Memory B cell (primary cell): ENCODE measurements at regions not wholly inside any gene's neighbourhood (a gene's known extent, or its start where the extent isn't known, plus 50 kb on each side); places are given as distances from the start of the nearest gene placed in this dataset.

Source experiments
- ATAC-seq: fragments of 150-1000 bp; cut with Tn5 transposase; 2 replicates; pipeline ENCODE4 v1.10.0; 2021; ENCODE audit warnings: low read depth, mild to moderate bottlenecking, moderate library complexity
- DNase-seq, 2 donors: peaks; one replicate each; pipeline ENCODE4 v3.0.0; 2022; ENCODE audit warnings: low spot score in 2 of 2
- H3K27ac Mint-ChIP-seq: one replicate; pipeline ENCODE4 v1.8.0; 2022; ENCODE audit warnings: mild to moderate bottlenecking, moderate library complexity, mixed read lengths
- H3K27me3 Mint-ChIP-seq: one replicate; pipeline ENCODE4 v1.8.0; 2022; ENCODE audit warnings: mixed read lengths
- H3K36me3 Mint-ChIP-seq: one replicate; pipeline ENCODE4 v1.8.0; 2022; ENCODE audit warnings: mild to moderate bottlenecking, mixed read lengths
- H3K4me1 Mint-ChIP-seq: one replicate; pipeline ENCODE4 v1.8.0; 2022; ENCODE audit warnings: mixed read lengths
- H3K4me3 Mint-ChIP-seq: one replicate; pipeline ENCODE4 v1.8.0; 2022; ENCODE audit warnings: mild to moderate bottlenecking, moderate library complexity, mixed read lengths
- H3K9me3 Mint-ChIP-seq: one replicate; pipeline ENCODE4 v1.8.0; 2022; ENCODE audit warnings: mixed read lengths

DNA sequence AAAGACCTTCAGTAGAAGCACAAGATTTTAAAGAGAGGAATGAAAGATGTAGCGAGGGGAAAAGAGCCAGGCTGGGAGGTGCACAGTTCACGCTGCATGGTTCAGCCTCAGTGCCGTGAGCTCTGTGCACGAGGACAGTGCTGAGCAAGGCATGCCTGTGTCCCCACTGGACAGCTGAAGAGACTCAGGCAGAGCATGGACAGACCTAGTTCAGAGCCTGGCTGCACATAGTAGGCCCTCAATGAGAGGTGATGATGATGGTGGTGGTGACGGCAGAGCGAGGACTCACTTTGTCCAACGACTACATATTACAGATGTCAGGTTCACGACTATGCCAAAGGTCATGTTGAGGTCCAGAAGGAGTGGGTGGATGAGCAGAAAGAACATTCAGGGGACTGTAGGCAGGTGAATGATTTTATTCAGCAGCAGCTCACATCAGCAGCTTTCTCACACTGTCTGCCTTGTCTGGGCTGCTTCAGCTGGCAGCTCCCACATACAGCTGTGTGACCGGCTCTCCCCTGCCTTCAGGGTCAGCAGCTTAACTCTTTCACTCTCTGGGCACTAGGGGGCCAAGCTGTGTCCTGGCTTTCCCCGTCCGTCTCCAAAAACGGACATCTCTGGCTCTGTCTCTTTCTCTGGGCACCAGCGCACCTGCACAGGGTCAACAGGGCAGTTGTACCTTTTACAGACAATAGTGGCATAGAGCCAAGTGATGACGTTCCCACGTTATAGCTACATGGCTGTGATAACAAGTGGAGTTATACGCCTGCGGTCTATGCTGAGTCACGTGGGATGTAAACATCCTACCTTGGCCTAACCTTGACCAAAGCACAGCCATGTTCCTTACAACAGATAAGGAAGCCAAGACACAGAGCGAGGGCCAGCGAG is 83.4 kb upstream of the KCNK12 start:
- H3K36me3 Mint-ChIP-seq = no peaks in the 10 kb centered on the region
- no peak for ATAC-seq
- H3K9me3 Mint-ChIP-seq = no peaks in the 10 kb centered on the region
- no peak for DNase-seq
- peak overlapping the region; percentile 53 for H3K27ac Mint-ChIP-seq
- no peaks in the 10 kb centered on the region for H3K27me3 Mint-ChIP-seq
- H3K4me1 Mint-ChIP-seq = peaks cover 38% of the 10 kb centered on the region
- H3K4me3 Mint-ChIP-seq = peak overlapping the region; percentile 11

DNA sequence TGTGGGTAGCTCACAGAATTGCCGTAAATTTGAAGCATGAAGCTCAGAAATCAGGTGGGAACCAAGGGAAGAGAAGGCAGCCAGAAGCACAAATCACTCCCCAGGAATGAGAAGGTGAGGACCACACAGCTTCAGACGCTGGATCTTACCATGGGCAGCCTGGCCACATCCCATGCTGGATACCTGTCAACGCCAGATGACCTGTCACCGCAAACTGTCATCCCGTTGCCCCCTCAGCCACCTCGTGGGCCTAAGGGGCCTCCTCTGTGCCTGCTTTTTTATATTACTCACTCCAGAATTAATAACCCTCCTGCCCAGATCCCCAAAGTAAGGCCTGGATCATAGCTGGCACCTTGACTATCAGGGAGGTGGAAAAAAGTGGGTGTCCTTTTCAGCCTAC is 82.3 kb upstream of the KCNK12 start:
- no peak for ATAC-seq
- Mint-ChIP-seq H3K4me1 (peaks cover 28% of the 10 kb centered on the region), H3K36me3 (no peaks in the 10 kb centered on the region), H3K27me3 (no peaks in the 10 kb centered on the region), H3K27ac (no peak overlapping the region), H3K9me3 (no peaks in the 10 kb centered on the region), H3K4me3 (no peak overlapping the region)
- no peak for DNase-seq

DNA sequence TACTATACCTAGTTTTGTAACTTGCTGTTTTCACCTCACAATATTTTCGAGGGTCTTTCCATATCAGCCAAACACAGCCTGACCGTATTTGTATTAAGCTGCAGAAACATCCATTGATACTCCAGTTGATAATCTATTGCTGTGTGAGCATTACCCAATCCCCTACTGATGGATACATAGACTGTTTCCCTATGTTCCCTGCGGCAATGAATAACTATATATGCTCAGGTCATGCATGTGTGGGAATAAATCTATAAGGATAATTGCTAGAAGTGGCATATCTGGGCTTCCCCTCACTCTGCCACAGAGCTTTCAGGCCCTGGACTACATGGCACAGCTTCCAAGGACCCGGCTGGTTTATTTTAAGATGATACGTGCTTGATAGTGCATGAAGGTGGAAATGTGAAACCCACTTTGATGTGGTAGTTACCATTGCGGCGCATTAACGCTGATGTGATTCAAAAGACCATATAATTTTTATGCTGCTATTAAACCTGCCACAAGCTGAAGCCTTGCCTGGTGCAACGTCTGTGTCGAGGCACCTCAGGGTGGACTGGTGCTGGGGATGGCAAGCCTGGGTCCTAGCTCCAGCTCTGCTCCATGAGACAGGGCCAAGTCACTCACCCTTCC is 81.4 kb upstream of the KCNK12 start:
- H3K36me3 Mint-ChIP-seq = no peaks in the 10 kb centered on the region
- peaks cover 28% of the 10 kb centered on the region for H3K4me1 Mint-ChIP-seq
- peaks cover 1% of the 10 kb centered on the region for H3K27me3 Mint-ChIP-seq
- no peak for ATAC-seq
- no peak overlapping the region for H3K4me3 Mint-ChIP-seq
- H3K9me3 Mint-ChIP-seq = peaks cover 2% of the 10 kb centered on the region
- H3K27ac Mint-ChIP-seq = no peak overlapping the region
- DNase-seq = no peak

DNA sequence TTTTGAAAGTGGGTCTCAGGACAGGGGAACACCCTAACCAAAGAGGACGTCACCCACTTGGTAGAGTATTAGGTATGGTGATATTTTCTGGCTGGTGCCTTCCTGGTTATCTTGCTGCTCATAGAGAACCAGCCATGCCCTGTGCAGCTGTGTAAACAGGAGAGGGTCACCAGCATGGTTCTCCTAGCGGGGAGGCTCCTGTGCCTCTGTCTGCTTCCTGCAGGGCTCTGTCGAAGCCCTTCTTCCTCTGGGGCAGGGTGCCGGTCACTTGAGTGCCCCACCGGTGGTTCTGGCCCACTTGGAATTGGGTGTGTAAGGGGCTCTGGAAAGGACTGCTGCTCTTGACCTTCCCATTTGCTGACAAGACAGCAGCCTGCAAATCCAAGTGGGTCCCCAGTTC is 80.5 kb upstream of the KCNK12 start:
- no peak overlapping the region for H3K4me3 Mint-ChIP-seq

DNA sequence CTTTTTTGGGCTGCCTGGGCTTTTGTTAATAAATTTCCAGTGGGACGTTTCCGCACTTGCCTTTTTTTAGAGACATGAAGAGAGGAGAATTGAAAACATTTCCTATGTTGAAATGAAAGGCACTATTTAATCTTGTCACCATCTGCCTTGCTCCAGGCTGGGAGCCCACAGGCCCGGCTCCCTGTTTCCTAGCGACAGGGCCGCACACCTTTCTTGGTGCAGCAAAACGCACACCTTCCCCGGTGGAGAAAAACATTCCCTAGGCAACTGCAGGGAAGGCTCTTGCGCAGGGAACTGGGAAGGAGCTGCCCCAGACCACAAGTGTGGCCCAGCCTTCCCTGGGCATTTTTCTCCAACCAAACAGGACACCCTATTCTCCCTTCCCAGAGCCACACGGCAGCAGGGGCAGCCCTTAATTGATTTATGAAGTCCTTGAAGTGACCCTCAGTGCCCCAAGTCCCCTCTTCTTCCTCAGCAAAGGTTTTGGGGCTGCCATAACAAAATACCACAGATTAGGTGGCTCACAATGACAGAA is 79.3 kb upstream of the KCNK12 start:
- Mint-ChIP-seq H3K4me3 (no peak overlapping the region), H3K27me3 (peaks cover 1% of the 10 kb centered on the region), H3K27ac (no peak overlapping the region), H3K36me3 (no peaks in the 10 kb centered on the region), H3K4me1 (peaks cover 13% of the 10 kb centered on the region), H3K9me3 (peaks cover 2% of the 10 kb centered on the region)
- no peak for DNase-seq
- ATAC-seq = no peak

More for the DNA sequence above, 80.5 kb upstream of the KCNK12 start:
- Mint-ChIP-seq H3K4me1 (peaks cover 22% of the 10 kb centered on the region), H3K27me3 (peaks cover 1% of the 10 kb centered on the region), H3K9me3 (peaks cover 2% of the 10 kb centered on the region), H3K36me3 (no peaks in the 10 kb centered on the region), H3K27ac (no peak overlapping the region)
- ATAC-seq (no peak), DNase-seq (no peak)

DNA sequence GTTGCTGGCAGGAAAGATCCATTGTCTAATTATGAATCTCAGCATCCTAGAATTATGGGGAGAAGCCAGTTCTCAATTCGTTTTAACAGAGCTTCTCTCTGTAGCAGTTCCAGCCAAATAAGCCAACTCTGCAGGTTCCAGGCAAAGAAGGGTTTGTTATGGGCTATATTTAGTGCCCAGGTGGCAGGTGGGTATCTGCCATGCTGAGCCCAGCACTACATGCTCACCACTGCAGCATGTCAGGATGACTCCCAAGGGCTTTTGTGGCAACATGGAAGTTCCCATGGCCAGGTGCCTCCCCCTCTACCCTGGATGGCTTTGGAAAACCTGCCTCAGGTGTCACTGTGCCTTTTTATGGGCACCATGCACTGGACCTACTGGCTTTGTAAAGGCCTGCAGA is 74.5 kb upstream of the KCNK12 start:
- Mint-ChIP-seq H3K27ac (no peak overlapping the region), H3K4me1 (peaks cover 6% of the 10 kb centered on the region), H3K4me3 (no peak overlapping the region), H3K36me3 (no peaks in the 10 kb centered on the region), H3K9me3 (peaks cover 2% of the 10 kb centered on the region), H3K27me3 (peaks cover 1% of the 10 kb centered on the region)
- DNase-seq (no peak), ATAC-seq (no peak)

DNA sequence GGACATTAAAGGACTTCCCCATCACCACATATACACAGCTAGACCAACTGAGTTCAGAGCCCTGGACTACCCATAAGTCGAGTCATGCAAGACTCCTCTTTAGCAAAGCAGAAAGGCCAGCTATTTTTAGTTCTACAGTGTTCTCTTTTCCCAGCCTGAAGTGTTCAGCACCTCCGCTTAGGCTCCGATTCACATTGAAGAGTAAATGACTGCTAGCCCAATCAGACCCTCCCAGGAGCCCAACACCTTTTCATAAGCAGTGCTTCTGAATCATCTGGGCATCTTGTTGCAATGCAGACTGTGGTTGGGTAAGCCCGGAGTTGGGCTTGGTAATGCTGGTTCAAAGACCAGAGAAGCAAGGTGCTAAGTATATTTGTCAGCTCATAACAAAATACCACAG is 73.6 kb upstream of the KCNK12 start:
- H3K36me3 Mint-ChIP-seq = no peaks in the 10 kb centered on the region
- H3K4me1 Mint-ChIP-seq = peaks cover 6% of the 10 kb centered on the region
- ATAC-seq (no peak), DNase-seq (no peak)
- H3K27me3 Mint-ChIP-seq = peaks cover 1% of the 10 kb centered on the region
- H3K9me3 Mint-ChIP-seq = peaks cover 2% of the 10 kb centered on the region
- no peak overlapping the region for H3K27ac Mint-ChIP-seq
- H3K4me3 Mint-ChIP-seq = no peak overlapping the region

DNA sequence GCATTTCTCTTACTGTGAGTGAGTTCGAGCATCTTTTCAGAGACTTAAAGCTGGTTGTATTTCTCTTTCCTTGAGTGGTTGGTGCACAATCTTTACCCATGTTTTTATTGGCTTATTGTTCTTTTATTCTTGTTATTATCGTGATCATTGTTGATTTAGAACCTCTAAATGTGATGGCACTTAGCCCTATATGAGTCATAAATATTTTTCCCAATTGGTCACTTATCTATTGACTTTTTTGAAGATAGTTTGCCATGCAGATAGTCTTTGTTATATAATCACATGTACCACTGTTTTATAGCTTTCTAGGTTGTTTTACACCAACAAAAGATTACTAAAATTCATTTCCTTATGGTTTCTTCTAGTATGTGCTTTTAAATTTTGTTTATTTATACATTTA is 70.6 kb upstream of the KCNK12 start:
- Mint-ChIP-seq H3K27ac (no peak overlapping the region), H3K9me3 (no peaks in the 10 kb centered on the region), H3K4me3 (no peak overlapping the region), H3K27me3 (no peaks in the 10 kb centered on the region), H3K36me3 (no peaks in the 10 kb centered on the region), H3K4me1 (peaks cover 6% of the 10 kb centered on the region)
- DNase-seq (no peak), ATAC-seq (no peak)

DNA sequence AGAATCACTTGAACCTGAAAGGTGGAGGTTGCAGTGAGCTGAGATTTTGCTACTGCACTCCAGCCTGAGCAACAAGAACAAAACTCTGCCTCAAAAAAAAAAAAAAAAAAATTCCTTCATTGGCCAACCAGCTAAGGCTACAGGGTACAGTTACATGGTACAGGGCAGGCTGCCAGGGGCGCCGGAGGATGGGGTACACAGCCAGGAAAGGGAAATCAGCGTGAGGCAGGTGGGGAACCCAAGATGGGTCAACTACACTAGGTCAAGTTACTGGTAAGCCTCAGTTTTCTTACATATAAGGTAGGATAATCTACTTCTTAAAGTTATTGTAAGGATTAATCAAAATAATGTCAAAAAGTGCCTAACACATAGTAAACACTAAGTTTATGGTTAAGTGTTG is 69.6 kb upstream of the KCNK12 start:
- Mint-ChIP-seq H3K36me3 (no peaks in the 10 kb centered on the region), H3K27ac (no peak overlapping the region), H3K4me3 (no peak overlapping the region), H3K27me3 (no peaks in the 10 kb centered on the region), H3K4me1 (peaks cover 6% of the 10 kb centered on the region), H3K9me3 (no peaks in the 10 kb centered on the region)
- ATAC-seq = no peak
- no peak for DNase-seq

DNA sequence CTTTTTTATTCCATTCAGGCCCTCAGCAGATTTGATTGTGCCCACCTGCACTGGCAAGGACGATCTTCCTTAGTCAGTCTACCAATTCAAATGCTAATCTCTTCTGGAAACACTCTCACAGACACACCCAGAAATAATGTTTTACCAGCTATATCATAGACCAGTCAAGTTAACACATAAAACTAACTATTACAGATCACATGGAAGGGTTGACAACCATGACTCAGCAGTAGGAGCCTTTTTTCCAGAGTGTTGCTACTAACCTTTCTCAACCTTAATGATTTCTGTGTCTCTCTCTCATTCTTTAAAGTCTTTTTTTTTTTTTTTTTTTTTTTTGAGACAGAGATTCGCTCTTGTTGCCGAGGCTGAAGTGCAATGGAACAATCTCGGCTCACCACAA is 68.7 kb upstream of the KCNK12 start:
- Mint-ChIP-seq H3K27ac (no peak overlapping the region), H3K4me3 (no peak overlapping the region), H3K4me1 (peaks cover 10% of the 10 kb centered on the region), H3K36me3 (no peaks in the 10 kb centered on the region), H3K27me3 (no peaks in the 10 kb centered on the region), H3K9me3 (no peaks in the 10 kb centered on the region)
- ATAC-seq = no peak
- DNase-seq = no peak

DNA sequence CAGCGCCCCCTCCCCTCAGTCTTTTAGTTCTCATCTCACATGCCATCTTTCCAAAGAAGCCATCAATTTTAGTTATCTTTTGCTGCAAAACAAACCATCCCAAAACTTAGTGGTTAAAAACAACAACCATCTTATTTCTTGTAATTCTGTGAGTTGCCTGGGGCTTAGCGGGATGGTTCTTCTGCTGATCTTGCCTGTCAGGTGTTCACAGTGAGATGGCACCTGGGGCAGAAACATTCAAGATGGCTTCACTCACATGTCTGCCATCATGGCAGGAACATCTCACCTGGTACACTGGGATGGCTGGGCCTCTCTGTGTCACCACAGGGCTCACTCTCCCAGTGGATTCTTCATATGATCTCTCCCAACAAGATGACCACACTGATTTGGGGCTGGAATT is 67.6 kb upstream of the KCNK12 start:
- Mint-ChIP-seq H3K4me1 (peaks cover 10% of the 10 kb centered on the region), H3K27ac (no peak overlapping the region), H3K9me3 (no peaks in the 10 kb centered on the region), H3K36me3 (no peaks in the 10 kb centered on the region), H3K27me3 (no peaks in the 10 kb centered on the region), H3K4me3 (no peak overlapping the region)
- no peak for DNase-seq
- ATAC-seq = no peak

DNA sequence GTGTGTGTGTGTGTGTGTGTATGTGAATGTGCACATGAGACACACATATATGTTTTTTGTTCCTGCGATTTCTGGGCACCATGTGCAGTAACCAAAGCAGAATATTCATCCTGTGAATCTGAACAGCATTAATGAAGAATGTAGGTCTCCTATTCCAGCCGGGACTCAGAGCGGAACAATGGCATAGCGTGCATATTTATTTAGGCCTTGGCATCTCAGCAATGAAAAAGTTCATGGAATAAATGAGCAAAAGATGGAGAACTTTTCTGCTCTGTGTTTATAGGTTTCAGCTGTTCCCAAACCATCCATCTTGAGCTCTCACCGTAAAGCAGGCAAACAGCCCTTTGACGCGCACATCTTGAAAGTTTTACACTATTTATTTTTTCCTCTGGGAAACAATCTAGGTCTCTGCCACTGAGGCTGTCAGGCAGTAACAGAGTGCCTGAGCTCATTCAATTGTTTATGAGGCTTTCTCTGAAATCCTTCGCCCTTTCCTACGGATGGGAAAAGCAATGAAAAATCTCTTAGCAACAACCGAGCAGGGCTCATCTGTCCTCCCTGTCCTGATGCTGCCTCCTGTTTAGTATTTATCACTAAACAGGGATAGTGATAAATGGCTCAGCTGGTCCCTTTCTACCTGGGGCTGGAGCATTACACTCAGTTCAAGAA is 65.9 kb upstream of the KCNK12 start:
- Mint-ChIP-seq H3K36me3 (no peaks in the 10 kb centered on the region), H3K27me3 (no peaks in the 10 kb centered on the region), H3K9me3 (no peaks in the 10 kb centered on the region), H3K27ac (no peak overlapping the region), H3K4me1 (peaks cover 8% of the 10 kb centered on the region), H3K4me3 (no peak overlapping the region)
- no peak for ATAC-seq
- DNase-seq = no peak

DNA sequence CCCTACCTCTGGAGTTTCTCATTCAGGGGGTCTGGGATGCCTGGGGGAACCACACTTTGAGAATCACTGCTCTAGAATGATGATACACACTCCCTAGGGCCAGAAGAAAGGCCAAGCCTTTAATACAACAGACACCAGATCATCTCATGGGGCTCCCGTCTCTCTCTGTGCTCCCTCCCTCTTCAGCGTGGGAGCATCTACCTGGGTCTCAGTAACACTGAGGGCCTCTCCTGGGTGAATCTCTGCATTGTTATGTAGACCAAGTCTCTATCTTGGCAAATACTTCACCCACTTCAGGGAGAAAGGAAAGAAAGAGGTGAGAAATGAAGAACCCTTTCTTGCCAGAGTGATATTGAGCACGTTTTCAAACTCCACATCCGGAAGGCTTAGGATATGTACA is 65.4 kb upstream of the KCNK12 start:
- no peak for ATAC-seq
- H3K36me3 Mint-ChIP-seq = no peaks in the 10 kb centered on the region

DNA sequence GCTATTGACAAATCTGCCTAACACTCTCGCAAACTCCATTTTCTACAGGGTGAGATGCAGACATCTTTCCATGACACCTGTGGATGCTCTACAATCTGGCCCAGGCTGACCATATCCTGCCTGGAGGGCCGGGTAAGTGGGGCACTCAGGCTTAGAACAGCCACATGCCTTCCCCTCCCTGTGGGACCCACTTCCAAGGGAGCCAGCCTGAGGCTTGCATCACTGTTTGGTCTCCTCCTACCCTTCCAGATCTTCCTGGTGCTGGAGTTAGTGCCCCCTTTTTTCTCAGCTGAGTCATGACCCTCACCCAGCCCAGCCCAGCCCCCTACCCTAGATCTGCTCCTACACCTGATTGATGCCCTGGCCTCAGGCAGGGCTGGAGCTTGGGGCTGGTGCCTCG is 62.0 kb upstream of the KCNK12 start:
- H3K9me3 Mint-ChIP-seq = no peaks in the 10 kb centered on the region
- no peak overlapping the region for H3K27ac Mint-ChIP-seq
- DNase-seq (no peak), ATAC-seq (no peak)
- no peak overlapping the region for H3K4me3 Mint-ChIP-seq
- H3K4me1 Mint-ChIP-seq = peaks cover 4% of the 10 kb centered on the region
- no peaks in the 10 kb centered on the region for H3K36me3 Mint-ChIP-seq
- no peaks in the 10 kb centered on the region for H3K27me3 Mint-ChIP-seq

More for the DNA sequence above, 65.4 kb upstream of the KCNK12 start:
- H3K27me3 Mint-ChIP-seq = no peaks in the 10 kb centered on the region
- DNase-seq = no peak
- peaks cover 4% of the 10 kb centered on the region for H3K4me1 Mint-ChIP-seq
- no peak overlapping the region for H3K27ac Mint-ChIP-seq
- H3K4me3 Mint-ChIP-seq = no peak overlapping the region
- H3K9me3 Mint-ChIP-seq = no peaks in the 10 kb centered on the region
